ENCODE measurements at regions not wholly inside any gene's neighbourhood (a gene's known extent, or its start where the extent isn't known, plus 50 kb on each side); places are given as distances from the start of the nearest gene placed in this dataset.

GRCh38 chr5:173778784-173779304 lies 109.3 kb upstream of the CPEB4 start:
- no peak for TF ChIP-seq POLR2AphosphoS5 (IDR thresholded peaks at IDR 0.05)
- TF ChIP-seq POLR2A (IDR thresholded peaks at IDR 0.05), result no peak
- TF ChIP-seq EP300 (IDR thresholded peaks at IDR 0.05), result no peak
- no peak for TF ChIP-seq CTCF (IDR thresholded peaks at IDR 0.05)
